HepG2 (cell line): ENCODE measurements at regions not wholly inside any gene's neighbourhood (a gene's known extent, or its start where the extent isn't known, plus 50 kb on each side); places are given as distances from the start of the nearest gene placed in this dataset.

ENCODE experiments used
- ATRX ChIP-seq: sonication (generic); formaldehyde crosslinking; IDR thresholded peaks from 2 replicates; pipeline ENCODE4 v1.4.0; 2020; ENCODE audit warnings: missing genetic modification reagents, borderline replicate concordance
- GFI1 ChIP-seq: sonication (generic); formaldehyde crosslinking; IDR thresholded peaks from 2 replicates; pipeline ENCODE4 v1.5.0; 2020; ENCODE audit warnings: missing genetic modification reagents, mild to moderate bottlenecking, borderline replicate concordance
- MZF1 ChIP-seq: sonication (generic); formaldehyde crosslinking; IDR thresholded peaks from 2 replicates; pipeline ENCODE4 v1.8.1; 2023; ENCODE audit warnings: mild to moderate bottlenecking, missing genetic modification reagents, borderline replicate concordance
- NR2F1 ChIP-seq, 2 experiments: fragments of 450-650 bp in 1 of 2; formaldehyde crosslinking in 1 of 2; IDR thresholded peaks; 2 replicates each; pipeline versions ENCODE4 v1.5.0 to v1.6.1; 2016 to 2020; ENCODE audit warnings: mild to moderate bottlenecking in 1 of 2, missing compliant biosample characterization in 1 of 2, missing genetic modification reagents in 1 of 2, moderate library complexity in 1 of 2
- POLR2AphosphoS5 ChIP-seq: IDR thresholded peaks from 2 replicates; pipeline ENCODE4 v1.6.1; 2012; ENCODE audit warnings: low read depth, low read length
- SPEN ChIP-seq: sonication (generic); formaldehyde crosslinking; IDR thresholded peaks from 2 replicates; pipeline ENCODE4 v1.5.1; 2020; ENCODE audit warnings: low read depth, mild to moderate bottlenecking, missing genetic modification reagents
- USF2 ChIP-seq, 2 experiments: sonication (generic) in 1 of 2; formaldehyde crosslinking in 1 of 2; IDR thresholded peaks; 2 replicates each; pipeline versions ENCODE4 v1.5.1 to v1.6.1; 2011 to 2020; ENCODE audit warnings: borderline replicate concordance in 1 of 2, low read depth in 1 of 2, low read length in 1 of 2, mild to moderate bottlenecking in 1 of 2, missing genetic modification reagents in 1 of 2, moderate library complexity in 1 of 2
- ZNF124 ChIP-seq: sonication (generic); formaldehyde crosslinking; IDR thresholded peaks from 2 replicates; pipeline ENCODE4 v1.4.0; 2020; ENCODE audit warnings: missing genetic modification reagents
- ZNF558 ChIP-seq: sonication (generic); formaldehyde crosslinking; IDR thresholded peaks from 2 replicates; pipeline ENCODE4 v1.9.0; 2022; ENCODE audit warnings: mild to moderate bottlenecking, missing genetic modification reagents, borderline replicate concordance
- ZNF878 ChIP-seq: sonication (generic); formaldehyde crosslinking; IDR thresholded peaks from 2 replicates; pipeline ENCODE4 v1.8.1; 2023; ENCODE audit warnings: mild to moderate bottlenecking, missing genetic modification reagents, moderate library complexity

GRCh38 chr3:71987089-71987735 lies 202.3 kb upstream of the PROK2 start:
- no peak for TF ChIP-seq ZNF878 (CRISPR knock-in tag)
- TF ChIP-seq ZNF124 (CRISPR knock-in tag), result no peak
- TF ChIP-seq MZF1, result no peak
- TF ChIP-seq ATRX (CRISPR knock-in tag), result no peak
- no peak for TF ChIP-seq GFI1 (CRISPR knock-in tag)
- no peak for TF ChIP-seq USF2 (IDR thresholded peaks at IDR 0.05; ENCODE audit: low read depth, low read length)
- no peak for TF ChIP-seq USF2 (CRISPR knock-in tag; IDR thresholded peaks at IDR 0.05; ENCODE audit: borderline replicate concordance)
- TF ChIP-seq POLR2AphosphoS5, result no peak
- no peak for TF ChIP-seq SPEN (CRISPR knock-in tag)
- no peak for TF ChIP-seq NR2F1 (CRISPR knock-in tag; IDR thresholded peaks at IDR 0.05)
- no peak for TF ChIP-seq ZNF558 (CRISPR knock-in tag)
